Erythroblast (primary cell): ENCODE measurements at regions not wholly inside any gene's neighbourhood (a gene's known extent, or its start where the extent isn't known, plus 50 kb on each side); places are given as distances from the start of the nearest gene placed in this dataset.

Experiments used
- GATA1 ChIP-seq: IDR thresholded peaks from 2 replicates; pipeline ENCODE4 v1.6.1; 2011; ENCODE audit warnings: low read depth, mild to moderate bottlenecking, control low read depth, low read length, moderate library complexity
- POLR2A ChIP-seq: IDR thresholded peaks from 2 replicates; pipeline ENCODE4 v1.6.1; 2011; ENCODE audit warnings: mild to moderate bottlenecking, low read length

GRCh38 chr7:41893656-41894055 lies 190.8 kb upstream of the INHBA start:
- TF ChIP-seq POLR2A (no peak), GATA1 (no peak)
